Fibroblast of the aortic adventitia (primary cell): ENCODE measurements at regions not wholly inside any gene's neighbourhood (a gene's known extent, or its start where the extent isn't known, plus 50 kb on each side); places are given as distances from the start of the nearest gene placed in this dataset.

ENCODE experiments used
- DNase-seq: peaks from one replicate; pipeline ENCODE4 v3.0.0-alpha.2; 2010; ENCODE audit warnings: low read depth
- H3K4me3 ChIP-seq: 2 replicates; pipeline ENCODE4 v1.5.1; 2011; ENCODE audit warnings: low read depth, mild to moderate bottlenecking, control low read depth, low read length, moderate library complexity
- TF ChIP-seq, protein P1 (sequence below): IDR thresholded peaks from 2 replicates; pipeline ENCODE4 v1.5.1; 2011; ENCODE audit warnings: mild to moderate bottlenecking, low read length, control low read depth, inconsistent platforms; ENCODE audit not compliant: insufficient read depth

DNA sequence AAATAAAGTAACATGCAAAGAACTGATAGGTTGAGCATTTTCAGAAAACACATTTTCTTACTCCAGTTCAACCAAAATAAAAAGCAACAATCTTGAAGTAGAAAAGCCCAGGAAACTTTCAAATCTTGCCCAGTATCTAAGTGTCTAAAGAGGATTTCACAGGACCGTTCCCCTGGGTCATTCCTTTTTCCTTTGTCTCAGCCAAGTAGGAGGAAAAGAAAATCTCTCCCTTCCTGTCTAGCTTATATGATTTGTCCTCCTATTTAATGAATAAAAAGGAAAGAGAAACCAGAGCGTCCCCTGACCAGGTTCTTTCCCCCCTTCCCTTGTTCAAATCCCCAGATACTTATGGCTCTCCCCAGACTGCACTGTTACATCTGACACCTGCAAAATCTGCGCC lies 248.0 kb downstream of the KCTD12 start:
- no peak overlapping the region for H3K4me3 ChIP-seq
- TF ChIP-seq, protein P1, sequence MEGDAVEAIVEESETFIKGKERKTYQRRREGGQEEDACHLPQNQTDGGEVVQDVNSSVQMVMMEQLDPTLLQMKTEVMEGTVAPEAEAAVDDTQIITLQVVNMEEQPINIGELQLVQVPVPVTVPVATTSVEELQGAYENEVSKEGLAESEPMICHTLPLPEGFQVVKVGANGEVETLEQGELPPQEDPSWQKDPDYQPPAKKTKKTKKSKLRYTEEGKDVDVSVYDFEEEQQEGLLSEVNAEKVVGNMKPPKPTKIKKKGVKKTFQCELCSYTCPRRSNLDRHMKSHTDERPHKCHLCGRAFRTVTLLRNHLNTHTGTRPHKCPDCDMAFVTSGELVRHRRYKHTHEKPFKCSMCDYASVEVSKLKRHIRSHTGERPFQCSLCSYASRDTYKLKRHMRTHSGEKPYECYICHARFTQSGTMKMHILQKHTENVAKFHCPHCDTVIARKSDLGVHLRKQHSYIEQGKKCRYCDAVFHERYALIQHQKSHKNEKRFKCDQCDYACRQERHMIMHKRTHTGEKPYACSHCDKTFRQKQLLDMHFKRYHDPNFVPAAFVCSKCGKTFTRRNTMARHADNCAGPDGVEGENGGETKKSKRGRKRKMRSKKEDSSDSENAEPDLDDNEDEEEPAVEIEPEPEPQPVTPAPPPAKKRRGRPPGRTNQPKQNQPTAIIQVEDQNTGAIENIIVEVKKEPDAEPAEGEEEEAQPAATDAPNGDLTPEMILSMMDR: no peak
- DNase-seq: no peak

DNA sequence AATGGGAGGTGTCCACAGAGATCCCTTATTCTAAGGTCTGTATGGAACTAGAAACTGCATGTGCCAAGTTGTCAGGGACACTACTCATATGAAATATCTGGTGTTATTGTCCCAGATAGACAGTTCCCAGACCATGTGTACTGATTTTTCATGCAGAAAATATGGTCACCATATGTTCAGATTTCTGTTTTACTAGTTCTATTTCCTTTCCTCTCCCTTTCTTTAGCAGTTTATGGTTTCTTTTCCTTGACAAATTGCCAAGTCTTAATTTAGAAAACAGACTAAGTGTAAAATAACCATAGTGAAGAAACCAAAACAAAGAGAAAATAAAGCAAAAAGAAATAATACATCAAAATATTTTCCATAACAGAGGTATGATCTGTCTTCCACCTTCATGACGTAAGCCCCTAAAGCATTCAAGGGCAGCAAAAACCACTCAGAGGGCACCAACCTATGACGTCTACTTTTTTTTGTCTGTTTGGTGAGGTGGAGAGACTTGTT lies 248.5 kb downstream of the KCTD12 start:
- H3K4me3 ChIP-seq: no peak overlapping the region
- TF ChIP-seq, protein P1: no peak
- DNase-seq: peak; percentile 33

DNA sequence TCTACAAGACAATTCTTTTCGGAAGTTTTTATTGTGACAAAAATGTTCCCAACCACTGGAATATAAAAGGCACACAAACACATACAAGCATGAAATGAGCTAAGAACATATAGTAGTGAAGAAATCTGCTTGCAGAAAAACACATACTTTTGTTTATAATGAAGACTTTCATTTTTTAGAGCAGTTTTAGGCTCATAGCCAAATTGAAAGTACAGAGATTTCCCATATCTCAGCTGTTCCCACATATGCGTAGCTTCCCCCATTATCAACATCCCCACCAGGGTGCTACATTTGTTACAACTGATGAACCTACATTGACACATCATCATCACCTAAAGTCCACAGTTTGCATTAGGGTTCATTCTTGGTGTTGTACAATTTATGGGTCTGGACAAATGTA lies 249.4 kb downstream of the KCTD12 start:
- TF ChIP-seq, protein P1: no peak
- DNase-seq: no peak
- H3K4me3 ChIP-seq: no peak overlapping the region

DNA sequence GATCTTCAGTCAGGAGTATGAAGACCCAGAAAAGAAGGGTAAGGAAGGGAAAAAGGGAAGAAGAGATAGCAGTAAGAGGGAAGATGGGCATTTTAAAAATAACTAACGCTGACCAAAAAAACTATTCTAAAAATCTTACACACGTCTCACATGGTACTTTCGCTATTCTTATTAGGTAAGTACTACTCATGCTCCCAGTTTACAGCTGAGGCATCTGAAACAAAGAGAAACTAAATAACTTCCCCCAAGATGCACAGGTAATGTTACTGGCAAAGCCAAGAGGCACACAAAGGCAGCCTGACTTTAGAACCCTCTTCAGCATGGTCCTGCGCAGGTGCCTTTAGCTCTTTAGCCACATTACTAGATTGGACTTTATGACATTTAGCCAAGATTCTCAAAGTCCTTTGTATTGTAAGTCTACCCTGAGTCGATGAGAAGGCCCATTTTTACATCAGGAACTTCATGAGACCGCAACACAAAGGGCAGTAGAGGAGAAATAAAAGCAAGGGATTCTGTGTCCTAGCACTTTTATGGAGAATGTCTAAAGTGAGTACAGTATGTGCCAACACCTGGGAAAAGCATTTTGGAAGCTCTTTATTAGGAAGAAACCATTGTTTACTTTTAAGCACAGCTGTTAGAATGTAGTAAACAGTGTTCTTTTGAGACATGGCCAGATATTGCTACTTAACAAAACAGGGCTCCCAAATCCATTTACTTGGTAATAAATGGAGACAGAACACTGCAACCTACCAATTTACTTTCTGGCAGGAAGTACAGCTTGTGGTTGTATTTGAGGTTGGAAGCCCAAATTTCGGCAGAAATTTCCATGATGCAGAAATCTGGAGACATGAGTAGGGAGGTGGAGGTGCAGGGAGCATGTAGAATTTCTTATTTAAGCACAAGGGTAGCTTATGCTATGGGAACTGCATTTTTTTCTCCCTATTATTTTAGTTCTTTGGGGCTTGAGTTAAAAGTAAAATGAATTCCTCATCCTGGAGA lies 250.7 kb downstream of the KCTD12 start:
- no peak for DNase-seq
- no peak overlapping the region for H3K4me3 ChIP-seq
- TF ChIP-seq, protein P1: no peak

DNA sequence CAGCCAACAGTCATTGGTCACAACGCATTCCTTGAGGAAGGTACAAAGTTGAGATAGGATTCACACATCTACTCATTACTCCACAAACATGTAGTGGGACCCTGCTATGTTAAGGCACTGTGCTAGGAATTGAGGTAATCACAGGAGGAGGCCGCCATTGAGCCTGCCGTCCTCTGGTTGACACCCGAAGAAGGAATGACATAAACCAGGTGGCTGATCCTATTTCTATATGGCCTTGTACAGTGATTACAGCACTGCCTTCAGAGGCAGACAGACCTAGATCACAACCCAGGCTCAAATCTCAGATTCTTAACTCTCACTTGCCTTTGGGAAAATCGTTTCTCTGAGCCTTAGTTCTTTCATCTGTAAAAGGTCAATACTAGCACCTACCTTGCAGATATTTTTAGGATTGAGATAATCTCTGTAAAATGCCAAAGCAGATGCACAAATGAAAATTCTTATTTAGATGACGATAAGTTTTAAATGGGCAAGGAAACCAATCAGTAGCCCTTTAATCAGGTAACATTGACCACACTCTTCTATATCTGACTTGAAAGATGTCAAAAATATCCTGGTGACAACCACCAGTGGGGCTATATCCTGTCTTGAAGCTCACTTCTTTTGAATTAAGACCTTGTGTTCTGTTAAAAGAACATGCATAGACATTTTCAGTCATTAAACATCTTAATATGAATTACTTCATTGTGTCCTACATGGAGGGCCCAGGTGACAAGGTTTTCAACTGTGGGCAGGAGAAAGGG lies 251.6 kb downstream of the KCTD12 start:
- H3K4me3 ChIP-seq: no peak overlapping the region
- no peak for DNase-seq
- TF ChIP-seq, protein P1: no peak

DNA sequence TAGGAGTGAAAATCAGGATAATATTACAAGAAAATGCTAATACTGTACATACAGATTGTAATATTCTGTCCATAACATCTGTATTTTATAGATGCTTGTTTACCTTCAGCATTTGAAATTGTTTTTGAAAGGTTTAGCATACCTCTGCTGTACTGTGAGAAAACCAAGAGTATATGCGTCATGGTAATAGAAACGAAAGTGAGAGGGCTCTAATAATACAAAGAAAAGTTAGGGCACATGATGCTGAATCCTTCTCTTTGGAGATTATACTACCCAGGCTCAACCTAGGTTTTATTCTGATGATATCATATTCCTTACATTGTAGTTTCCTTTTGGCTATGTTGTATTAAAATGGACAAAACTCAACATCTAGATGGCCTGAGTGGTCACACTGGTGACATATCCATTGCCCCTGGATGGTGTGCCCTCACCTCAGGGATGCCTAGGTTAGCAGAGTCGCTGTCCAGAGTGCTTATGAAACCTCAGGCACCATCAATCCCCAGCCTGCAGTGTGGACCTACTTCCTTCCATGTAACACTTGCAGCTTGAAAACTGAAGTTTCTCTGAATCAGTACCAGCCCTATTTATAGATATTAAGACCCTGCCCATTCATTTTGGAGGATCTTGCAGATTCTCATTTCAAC lies 253.7 kb downstream of the KCTD12 start:
- DNase-seq: no peak
- no peak overlapping the region for H3K4me3 ChIP-seq
- TF ChIP-seq, protein P1: no peak
